Prostate gland (tissue), 2 donors: ENCODE measurements at regions not wholly inside any gene's neighbourhood (a gene's known extent, or its start where the extent isn't known, plus 50 kb on each side); places are given as distances from the start of the nearest gene placed in this dataset.

Source experiments
- CTCF ChIP-seq, 4 experiments: fragments of 200-600 bp in 2 of 4; fragments of 450-650 bp in 2 of 4; sonication (generic) in 2 of 4; IDR thresholded peaks; 1 replicate in 3 of 4; 2 replicates in 1 of 4; pipeline ENCODE4 v1.5.1; 2016 to 2019; ENCODE audit warnings: antibody characterized with exemption in 4 of 4, mild to moderate bottlenecking in 2 of 4, moderate library complexity in 2 of 4
- POLR2A ChIP-seq: fragments of 450-650 bp; IDR thresholded peaks from one replicate; pipeline ENCODE4 v1.6.1; 2016; ENCODE audit warnings: antibody characterized with exemption, mild to moderate bottlenecking

- TF ChIP-seq CTCF (IDR thresholded peaks at IDR 0.05) (no peak), POLR2A (no peak)
These were observed 208.6 kb upstream of the HAAO start for GRCh38 chr2:43001055-43001378.
